CD4-positive, alpha-beta T cell (primary cell): ENCODE measurements at regions not wholly inside any gene's neighbourhood (a gene's known extent, or its start where the extent isn't known, plus 50 kb on each side); places are given as distances from the start of the nearest gene placed in this dataset.

Experiments
- ATAC-seq: fragments of 200-7000 bp; cut with Tn5 transposase; one replicate; pipeline ENCODE4 v1.10.0; 2022; ENCODE audit warnings: mild to moderate bottlenecking; ENCODE audit not compliant: poor library complexity
- CTCF ChIA-PET: fragments of 350-600 bp; sonication (Branson Sonifier 250); formaldehyde crosslinking; loops from one replicate; lab custom pipeline; 2021; ENCODE audit warnings: antibody characterized with exemption, inconsistent platforms; lab: Charles Lee
- POLR2A ChIA-PET: fragments of 350-600 bp; sonication (Branson Sonifier 250); formaldehyde crosslinking; loops from one replicate; lab custom pipeline; 2021; ENCODE audit warnings: antibody characterized with exemption, inconsistent platforms; lab: Charles Lee
- DNase-seq, 14 experiments: peaks; one replicate each; pipeline ENCODE4 v3.0.0-alpha.2; 2013 to 2020; ENCODE audit warnings: mixed read lengths in 2 of 14
- H3K27ac ChIP-seq, 2 donors: one replicate each; pipeline versions ENCODE4 v1.5.1 to v1.7.0; 2013; ENCODE audit warnings: low read length in 2 of 2, low read depth in 1 of 2, mild to moderate bottlenecking in 1 of 2
- H3K27me3 ChIP-seq, 2 experiments: 1 replicate in 1 of 2; 2 replicates in 1 of 2; pipeline versions ENCODE4 v1.6.1 to v1.7.0; 2013; ENCODE audit warnings: low read length in 2 of 2, control low read depth in 1 of 2, mild to moderate bottlenecking in 1 of 2, moderate library complexity in 1 of 2; ENCODE audit not compliant: insufficient read depth in 2 of 2, control insufficient read depth in 1 of 2
- H3K36me3 ChIP-seq: one replicate; pipeline ENCODE4 v1.6.1; 2013; ENCODE audit warnings: low read length, control low read depth; ENCODE audit not compliant: insufficient read depth
- H3K4me1 ChIP-seq: one replicate; pipeline ENCODE4 v1.6.1; 2013; ENCODE audit warnings: low read length, control low read depth; ENCODE audit not compliant: insufficient read depth
- H3K4me3 ChIP-seq: one replicate; pipeline ENCODE4 v1.5.1; 2013; ENCODE audit warnings: mild to moderate bottlenecking, low read length, moderate library complexity
- H3K9me3 ChIP-seq, 2 experiments: 1 replicate in 1 of 2; 2 replicates in 1 of 2; pipeline versions ENCODE4 v1.6.1 to v1.7.0; 2013; ENCODE audit warnings: low read length in 2 of 2, mild to moderate bottlenecking in 2 of 2, control low read depth in 1 of 2, moderate library complexity in 1 of 2; ENCODE audit not compliant: control insufficient read depth in 1 of 2, insufficient read depth in 1 of 2
- H3K27ac Mint-ChIP-seq: one replicate; pipeline ENCODE4 v1.8.0; 2020; ENCODE audit warnings: mixed read lengths
- H3K27me3 Mint-ChIP-seq: one replicate; pipeline ENCODE4 v1.8.0; 2021; ENCODE audit warnings: mixed read lengths
- H3K36me3 Mint-ChIP-seq: one replicate; pipeline ENCODE4 v1.8.0; 2021; ENCODE audit warnings: low read depth, mixed read lengths
- H3K4me1 Mint-ChIP-seq: one replicate; pipeline ENCODE4 v1.8.0; 2021; ENCODE audit warnings: low read depth, mixed read lengths
- H3K4me3 Mint-ChIP-seq: one replicate; pipeline ENCODE4 v1.8.0; 2020; ENCODE audit warnings: mild to moderate bottlenecking, mixed read lengths
- H3K9me3 Mint-ChIP-seq: one replicate; pipeline ENCODE4 v1.8.0; 2020; ENCODE audit warnings: mixed read lengths
- intact Hi-C, 2 experiments: fragments of 100-400 bp; cut with DNase I in 1 of 2; cut with micrococcal nuclease in 1 of 2; formaldehyde crosslinking; loops; one replicate each; pipeline versions ENCODE4 v1.15.1 to v1.9.0; 2023 to 2025; cut with DNase I, micrococcal nuclease
- TF ChIP-seq, protein P1 (sequence below): fragments of 200-600 bp; IDR thresholded peaks from one replicate; pipeline ENCODE4 v1.8.0; 2022; ENCODE audit warnings: antibody characterized with exemption, mild to moderate bottlenecking

DNA sequence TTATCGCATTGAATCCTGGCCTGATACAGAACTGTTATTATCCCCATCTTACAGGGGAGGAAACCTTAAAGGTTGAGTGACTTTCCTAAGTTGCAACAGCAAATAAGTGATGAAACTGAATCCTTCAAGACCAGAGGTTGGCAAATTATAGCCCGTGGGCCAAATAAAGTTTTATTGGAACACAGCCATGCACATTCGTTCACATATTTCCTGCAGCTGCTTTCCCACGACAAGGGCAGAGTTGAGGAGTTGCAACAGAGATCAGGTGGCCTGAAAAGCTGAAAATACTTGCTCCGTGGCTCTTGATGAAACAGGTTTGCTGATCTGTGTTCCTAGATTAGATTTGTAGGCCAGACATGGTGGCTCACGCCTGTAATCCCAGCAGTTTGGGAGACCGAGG, 126.7 kb downstream of the PHETA1 start:
- no peak overlapping the region for H3K27ac Mint-ChIP-seq
- no peak overlapping the region for H3K4me3 Mint-ChIP-seq
- TF ChIP-seq, protein P1, sequence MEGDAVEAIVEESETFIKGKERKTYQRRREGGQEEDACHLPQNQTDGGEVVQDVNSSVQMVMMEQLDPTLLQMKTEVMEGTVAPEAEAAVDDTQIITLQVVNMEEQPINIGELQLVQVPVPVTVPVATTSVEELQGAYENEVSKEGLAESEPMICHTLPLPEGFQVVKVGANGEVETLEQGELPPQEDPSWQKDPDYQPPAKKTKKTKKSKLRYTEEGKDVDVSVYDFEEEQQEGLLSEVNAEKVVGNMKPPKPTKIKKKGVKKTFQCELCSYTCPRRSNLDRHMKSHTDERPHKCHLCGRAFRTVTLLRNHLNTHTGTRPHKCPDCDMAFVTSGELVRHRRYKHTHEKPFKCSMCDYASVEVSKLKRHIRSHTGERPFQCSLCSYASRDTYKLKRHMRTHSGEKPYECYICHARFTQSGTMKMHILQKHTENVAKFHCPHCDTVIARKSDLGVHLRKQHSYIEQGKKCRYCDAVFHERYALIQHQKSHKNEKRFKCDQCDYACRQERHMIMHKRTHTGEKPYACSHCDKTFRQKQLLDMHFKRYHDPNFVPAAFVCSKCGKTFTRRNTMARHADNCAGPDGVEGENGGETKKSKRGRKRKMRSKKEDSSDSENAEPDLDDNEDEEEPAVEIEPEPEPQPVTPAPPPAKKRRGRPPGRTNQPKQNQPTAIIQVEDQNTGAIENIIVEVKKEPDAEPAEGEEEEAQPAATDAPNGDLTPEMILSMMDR: no peak
- Histone ChIP-seq H3K9me3 (peaks cover 0 to 9% of the 10 kb centered on the region in 2 experiments), H3K27me3 (no peaks in the 10 kb centered on the region), H3K27ac (no peak overlapping the region), H3K4me1 (no peaks in the 10 kb centered on the region), H3K4me3 (no peak overlapping the region), H3K36me3 (no peaks in the 10 kb centered on the region)
- ATAC-seq (no peak), DNase-seq (no peak)
- H3K4me1 Mint-ChIP-seq: no peaks in the 10 kb centered on the region
- ChIA-PET POLR2A (no interaction called here), CTCF (no interaction called here)
- H3K36me3 Mint-ChIP-seq: no peaks in the 10 kb centered on the region
- intact Hi-C loops: no loop called here
- H3K27me3 Mint-ChIP-seq: peaks cover 14% of the 10 kb centered on the region
- H3K9me3 Mint-ChIP-seq: no peaks in the 10 kb centered on the region

DNA sequence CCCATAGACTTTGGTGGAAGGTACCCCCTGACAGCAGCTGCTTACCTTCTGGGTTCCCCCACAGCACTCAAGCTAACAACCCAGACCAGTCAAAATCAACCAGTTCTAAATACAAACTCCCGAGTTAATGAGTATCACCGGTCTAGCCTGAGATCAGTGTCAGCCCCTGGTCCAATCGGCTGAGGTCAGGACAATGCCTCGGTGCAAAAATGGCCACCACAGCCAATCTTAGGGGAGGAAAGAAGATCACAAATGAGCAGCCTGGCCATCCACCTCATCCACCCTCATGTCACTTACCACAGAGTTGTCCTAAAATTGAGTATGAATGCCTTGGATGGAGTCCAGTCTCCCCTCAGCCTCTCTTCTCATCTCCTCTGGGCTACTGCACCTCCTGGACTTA, 128.5 kb downstream of the PHETA1 start:
- Mint-ChIP-seq H3K27ac (no peak overlapping the region), H3K9me3 (no peaks in the 10 kb centered on the region), H3K4me1 (no peaks in the 10 kb centered on the region), H3K36me3 (no peaks in the 10 kb centered on the region), H3K4me3 (no peak overlapping the region), H3K27me3 (peaks cover 14% of the 10 kb centered on the region)
- Histone ChIP-seq H3K36me3 (no peaks in the 10 kb centered on the region), H3K27me3 (no peaks in the 10 kb centered on the region), H3K9me3 (peaks cover 0 to 14% of the 10 kb centered on the region in 2 experiments), H3K4me1 (no peaks in the 10 kb centered on the region), H3K4me3 (no peak overlapping the region), H3K27ac (no peak overlapping the region)
- no peak for ATAC-seq
- ChIA-PET CTCF (no interaction called here), POLR2A (no interaction called here)
- TF ChIP-seq, protein P1: no peak
- intact Hi-C loops: no loop called here
- DNase-seq: no peak

DNA sequence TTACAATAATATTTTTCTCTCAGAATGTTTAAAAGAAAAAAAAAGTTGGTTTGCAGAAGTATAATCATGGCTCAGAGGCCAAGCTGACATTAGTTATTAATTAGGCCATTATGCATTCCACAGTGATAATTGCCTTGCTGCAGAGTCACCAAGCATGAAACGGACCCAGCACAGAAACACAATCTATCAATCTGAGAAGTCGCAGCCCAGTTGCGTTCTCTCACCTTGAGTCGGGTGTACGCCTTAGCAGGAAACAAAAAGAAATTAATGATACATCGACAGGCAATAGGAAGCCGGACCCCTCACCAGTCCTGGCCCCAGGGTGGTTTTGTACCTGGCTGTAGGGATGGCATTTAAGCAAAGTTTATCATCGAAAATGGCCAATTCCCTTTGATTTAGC, 129.7 kb downstream of the PHETA1 start:
- DNase-seq (no peak), ATAC-seq (no peak)
- peaks cover 0 to 11% of the 10 kb centered on the region in 2 experiments for H3K9me3 ChIP-seq
- POLR2A ChIA-PET: no interaction called here
- Mint-ChIP-seq H3K27ac (no peak overlapping the region), H3K9me3 (no peaks in the 10 kb centered on the region), H3K27me3 (peaks cover 16% of the 10 kb centered on the region), H3K4me1 (no peaks in the 10 kb centered on the region), H3K36me3 (no peaks in the 10 kb centered on the region), H3K4me3 (no peak overlapping the region)
- no peak overlapping the region for H3K4me3 ChIP-seq
- CTCF ChIA-PET: no interaction called here
- TF ChIP-seq, protein P1: no peak
- no peak overlapping the region for H3K27ac ChIP-seq
- no peaks in the 10 kb centered on the region for H3K36me3 ChIP-seq
- no peaks in the 10 kb centered on the region for H3K4me1 ChIP-seq
- H3K27me3 ChIP-seq: no peaks in the 10 kb centered on the region
- intact Hi-C loops: no loop called here
